ENCODE measurements at regions not wholly inside any gene's neighbourhood (a gene's known extent, or its start where the extent isn't known, plus 50 kb on each side); places are given as distances from the start of the nearest gene placed in this dataset.

- H3K4me1 ChIP-seq: peaks cover 11% of the 10 kb centered on the region
- no peak overlapping the region for H3K9ac ChIP-seq
- H3K27ac ChIP-seq: peak overlapping the region; percentile 25
- peak overlapping the region; percentile 25 for H3K4me3 ChIP-seq (ENCODE audit: low read depth, low read length)
- TF ChIP-seq, protein P1, sequence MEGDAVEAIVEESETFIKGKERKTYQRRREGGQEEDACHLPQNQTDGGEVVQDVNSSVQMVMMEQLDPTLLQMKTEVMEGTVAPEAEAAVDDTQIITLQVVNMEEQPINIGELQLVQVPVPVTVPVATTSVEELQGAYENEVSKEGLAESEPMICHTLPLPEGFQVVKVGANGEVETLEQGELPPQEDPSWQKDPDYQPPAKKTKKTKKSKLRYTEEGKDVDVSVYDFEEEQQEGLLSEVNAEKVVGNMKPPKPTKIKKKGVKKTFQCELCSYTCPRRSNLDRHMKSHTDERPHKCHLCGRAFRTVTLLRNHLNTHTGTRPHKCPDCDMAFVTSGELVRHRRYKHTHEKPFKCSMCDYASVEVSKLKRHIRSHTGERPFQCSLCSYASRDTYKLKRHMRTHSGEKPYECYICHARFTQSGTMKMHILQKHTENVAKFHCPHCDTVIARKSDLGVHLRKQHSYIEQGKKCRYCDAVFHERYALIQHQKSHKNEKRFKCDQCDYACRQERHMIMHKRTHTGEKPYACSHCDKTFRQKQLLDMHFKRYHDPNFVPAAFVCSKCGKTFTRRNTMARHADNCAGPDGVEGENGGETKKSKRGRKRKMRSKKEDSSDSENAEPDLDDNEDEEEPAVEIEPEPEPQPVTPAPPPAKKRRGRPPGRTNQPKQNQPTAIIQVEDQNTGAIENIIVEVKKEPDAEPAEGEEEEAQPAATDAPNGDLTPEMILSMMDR (IDR thresholded peaks at IDR 0.05): no peak
- peak overlapping the region; percentile 56 for H2AFZ ChIP-seq
- no peaks in the 10 kb centered on the region for H3K9me3 ChIP-seq (ENCODE audit: control insufficient read depth, low read length)
- no peaks in the 10 kb centered on the region for H3K36me3 ChIP-seq (ENCODE audit: control insufficient read depth, insufficient read depth, low read length)
- H3K79me2 ChIP-seq: no peaks in the 10 kb centered on the region
- H3K4me2 ChIP-seq (ENCODE audit: low read length): peak overlapping the region; percentile 47
- H3K27me3 ChIP-seq (ENCODE audit: control insufficient read depth, insufficient read depth, low read length): no peaks in the 10 kb centered on the region
Observed at GRCh38 chr6:155646443-155646842, 190.8 kb upstream of the NOX3 start.

GRCh38 chr6:155645325-155645724 lies 189.7 kb upstream of the NOX3 start:
- no peak overlapping the region for H3K4me3 ChIP-seq (ENCODE audit: low read depth, low read length)
- H3K9me3 ChIP-seq (ENCODE audit: control insufficient read depth, low read length): no peaks in the 10 kb centered on the region
- no peak overlapping the region for H3K9ac ChIP-seq
- peak overlapping the region; percentile 9 for H2AFZ ChIP-seq
- peaks cover 11% of the 10 kb centered on the region for H3K4me1 ChIP-seq
- no peak overlapping the region for H3K4me2 ChIP-seq (ENCODE audit: low read length)
- H3K27ac ChIP-seq: no peak overlapping the region
- no peaks in the 10 kb centered on the region for H3K27me3 ChIP-seq (ENCODE audit: control insufficient read depth, insufficient read depth, low read length)
- no peaks in the 10 kb centered on the region for H3K36me3 ChIP-seq (ENCODE audit: control insufficient read depth, insufficient read depth, low read length)
- TF ChIP-seq, protein P1 (IDR thresholded peaks at IDR 0.05): no peak
- no peaks in the 10 kb centered on the region for H3K79me2 ChIP-seq

DNA sequence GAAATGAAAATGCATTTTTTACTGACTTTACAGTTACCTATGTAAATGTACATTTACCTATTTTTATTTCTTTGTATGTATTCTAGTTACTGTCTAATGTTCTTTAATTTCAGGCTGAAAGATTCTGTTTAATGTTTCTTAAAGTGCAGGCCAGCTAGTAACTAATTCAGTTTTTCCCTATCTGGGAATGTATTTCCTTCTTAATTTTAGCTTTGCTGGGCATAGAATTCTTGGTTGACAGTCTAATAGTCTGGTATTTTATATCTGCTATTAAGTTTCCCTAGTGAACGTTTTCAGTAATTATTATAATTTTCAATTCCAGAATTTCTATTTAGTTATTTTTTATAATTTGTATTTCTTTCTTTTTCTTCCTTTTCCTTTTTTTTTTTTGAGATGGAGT lies 186.0 kb upstream of the NOX3 start:
- Histone ChIP-seq H3K4me3 (ENCODE audit: low read depth, low read length) (no peak overlapping the region), H3K79me2 (no peaks in the 10 kb centered on the region), H3K9ac (no peak overlapping the region), H3K27me3 (ENCODE audit: control insufficient read depth, insufficient read depth, low read length) (no peaks in the 10 kb centered on the region), H3K4me2 (ENCODE audit: low read length) (no peak overlapping the region), H3K4me1 (peaks cover 8% of the 10 kb centered on the region), H3K9me3 (ENCODE audit: control insufficient read depth, low read length) (no peaks in the 10 kb centered on the region), H3K27ac (no peak overlapping the region), H3K36me3 (ENCODE audit: control insufficient read depth, insufficient read depth, low read length) (no peaks in the 10 kb centered on the region), H2AFZ (no peak overlapping the region)
- TF ChIP-seq, protein P1 (IDR thresholded peaks at IDR 0.05): no peak

DNA sequence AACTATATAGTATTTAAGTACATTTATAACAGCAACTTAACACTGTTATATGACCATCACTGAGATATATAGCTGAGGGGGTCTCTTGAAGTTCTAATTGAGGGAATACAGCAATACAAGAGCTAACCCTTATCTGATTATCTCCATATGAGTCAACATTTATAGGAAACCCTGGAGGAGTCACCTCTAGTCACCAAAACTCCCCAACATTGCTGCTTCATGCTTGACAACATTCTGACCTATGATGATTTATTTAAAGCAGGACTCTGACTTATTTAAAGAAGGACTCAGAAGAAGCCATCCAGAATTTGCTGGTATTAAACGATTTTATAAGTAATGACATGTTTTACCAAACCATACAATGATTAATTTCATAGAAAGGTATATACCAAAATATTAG lies 182.6 kb upstream of the NOX3 start:
- no peak overlapping the region for H3K4me2 ChIP-seq (ENCODE audit: low read length)
- no peak overlapping the region for H3K9ac ChIP-seq
- H3K36me3 ChIP-seq (ENCODE audit: control insufficient read depth, insufficient read depth, low read length): no peaks in the 10 kb centered on the region
- H3K9me3 ChIP-seq (ENCODE audit: control insufficient read depth, low read length): no peaks in the 10 kb centered on the region
- no peaks in the 10 kb centered on the region for H3K27me3 ChIP-seq (ENCODE audit: control insufficient read depth, insufficient read depth, low read length)
- H3K27ac ChIP-seq: no peak overlapping the region
- TF ChIP-seq, protein P1 (IDR thresholded peaks at IDR 0.05): no peak
- H3K79me2 ChIP-seq: no peaks in the 10 kb centered on the region
- no peak overlapping the region for H2AFZ ChIP-seq
- no peaks in the 10 kb centered on the region for H3K4me1 ChIP-seq
- no peak overlapping the region for H3K4me3 ChIP-seq (ENCODE audit: low read depth, low read length)

GRCh38 chr6:155635416-155635815 lies 179.8 kb upstream of the NOX3 start:
- Histone ChIP-seq H3K9ac (no peak overlapping the region), H3K9me3 (ENCODE audit: control insufficient read depth, low read length) (no peaks in the 10 kb centered on the region), H2AFZ (no peak overlapping the region), H3K4me1 (no peaks in the 10 kb centered on the region), H3K36me3 (ENCODE audit: control insufficient read depth, insufficient read depth, low read length) (no peaks in the 10 kb centered on the region), H3K4me3 (ENCODE audit: low read depth, low read length) (no peak overlapping the region), H3K27me3 (ENCODE audit: control insufficient read depth, insufficient read depth, low read length) (no peaks in the 10 kb centered on the region), H3K27ac (no peak overlapping the region), H3K79me2 (no peaks in the 10 kb centered on the region), H3K4me2 (ENCODE audit: low read length) (no peak overlapping the region)
- TF ChIP-seq, protein P1 (IDR thresholded peaks at IDR 0.05): no peak
